GM23338 (cell line): ENCODE measurements at regions not wholly inside any gene's neighbourhood (a gene's known extent, or its start where the extent isn't known, plus 50 kb on each side); places are given as distances from the start of the nearest gene placed in this dataset.
"Not testable (repeated sequence)": the region's sequence is repeated elsewhere in the genome, so short reads cannot be mapped to it uniquely, and the experiment has no call there.

Experiments used
- ATAC-seq: fragments of 200-7000 bp; cut with Tn5 transposase; 3 replicates; pipeline ENCODE4 v1.9.1; 2020
- DNase-seq: peaks from one replicate; pipeline ENCODE4 v3.0.0-alpha.2; 2015; ENCODE audit warnings: low spot score
- H2AFZ ChIP-seq: fragments of 200-600 bp; sonication (generic); 2 replicates; pipeline ENCODE4 v1.8.0; 2016; ENCODE audit warnings: antibody characterized with exemption, mild to moderate bottlenecking, moderate library complexity
- H3F3A ChIP-seq: fragments of 200-600 bp; sonication (generic); replicated peaks from 2 replicates; pipeline ENCODE4 v1.8.0; 2017; ENCODE audit warnings: antibody characterized with exemption, mixed run types, low read depth
- H3K27ac ChIP-seq: fragments of 200-600 bp; sonication (generic); 2 replicates; pipeline ENCODE4 v1.6.1; 2016; ENCODE audit warnings: low read depth
- H3K27me3 ChIP-seq: fragments of 200-600 bp; sonication (generic); 2 replicates; pipeline ENCODE4 v1.8.0; 2016; ENCODE audit warnings: mild to moderate bottlenecking, mixed run types, moderate library complexity; ENCODE audit not compliant: insufficient read depth
- H3K36me3 ChIP-seq: fragments of 200-600 bp; sonication (generic); 2 replicates; pipeline ENCODE4 v1.8.0; 2016; ENCODE audit warnings: mild to moderate bottlenecking; ENCODE audit not compliant: insufficient read depth
- H3K4me1 ChIP-seq: fragments of 200-600 bp; sonication (generic); 2 replicates; pipeline ENCODE4 v1.8.0; 2016; ENCODE audit warnings: mild to moderate bottlenecking, moderate library complexity; ENCODE audit not compliant: insufficient read depth
- H3K4me2 ChIP-seq: fragments of 200-600 bp; sonication (generic); 2 replicates; pipeline ENCODE4 v1.7.1; 2017; ENCODE audit warnings: mixed run types
- H3K4me3 ChIP-seq: fragments of 200-600 bp; sonication (generic); 2 replicates; pipeline ENCODE4 v1.6.1; 2016; ENCODE audit warnings: mixed run types
- H3K79me2 ChIP-seq: fragments of 200-600 bp; sonication (generic); replicated peaks from 2 replicates; pipeline ENCODE4 v1.8.0; 2017; ENCODE audit warnings: mild to moderate bottlenecking; ENCODE audit not compliant: insufficient read depth
- H3K9me2 ChIP-seq: fragments of 200-600 bp; sonication (generic); 2 replicates; pipeline ENCODE4 v1.8.0; 2017; ENCODE audit not compliant: insufficient read depth
- H4K20me1 ChIP-seq: fragments of 200-600 bp; sonication (generic); replicated peaks from 2 replicates; pipeline ENCODE4 v1.8.0; 2017; ENCODE audit warnings: mild to moderate bottlenecking; ENCODE audit not compliant: insufficient read depth
- H3K27ac Mint-ChIP-seq: 2 replicates; pipeline ENCODE4 v1.8.0; 2020; ENCODE audit warnings: inconsistent platforms, mild to moderate bottlenecking, moderate library complexity, mixed read lengths
- H3K27me3 Mint-ChIP-seq: 3 replicates; pipeline ENCODE4 v1.8.0; 2022; ENCODE audit warnings: low read depth, mild to moderate bottlenecking, moderate library complexity, mixed read lengths, inconsistent platforms; ENCODE audit not compliant: insufficient read depth, poor library complexity
- H3K36me3 Mint-ChIP-seq: 3 replicates; pipeline ENCODE4 v1.8.0; 2021; ENCODE audit warnings: low read depth, mild to moderate bottlenecking, inconsistent platforms, moderate library complexity, mixed read lengths
- H3K4me1 Mint-ChIP-seq: 3 replicates; pipeline ENCODE4 v1.8.0; 2020; ENCODE audit warnings: mild to moderate bottlenecking, inconsistent platforms, mixed read lengths
- H3K4me3 Mint-ChIP-seq: 3 replicates; pipeline ENCODE4 v1.8.0; 2021; ENCODE audit warnings: moderate library complexity, mild to moderate bottlenecking, inconsistent platforms, mixed read lengths
- H3K9me3 Mint-ChIP-seq: 3 replicates; pipeline ENCODE4 v1.8.0; 2020; ENCODE audit warnings: moderate library complexity, mild to moderate bottlenecking, inconsistent platforms, mixed read lengths
- CTCF ChIP-seq, 2 experiments: fragments of 200-600 bp in 1 of 2; sonication (generic) in 1 of 2; conservative IDR thresholded peaks; 2 replicates each; pipeline versions ENCODE4 v1.5.1 to v1.6.1; 2016 to 2017; ENCODE audit warnings: antibody characterized with exemption in 2 of 2, low read depth in 2 of 2, mild to moderate bottlenecking in 2 of 2, moderate library complexity in 1 of 2
- ETS1 ChIP-seq: IDR thresholded peaks from 2 replicates; pipeline ENCODE4 v1.6.1; 2016; ENCODE audit warnings: antibody characterized with exemption
- EZH2phosphoT487 ChIP-seq: fragments of 200-600 bp; sonication (generic); IDR thresholded peaks from one replicate; pipeline ENCODE4 v1.8.1; 2018; ENCODE audit warnings: antibody characterized with exemption; ENCODE audit not compliant: unreplicated experiment
- JUNB ChIP-seq: IDR thresholded peaks from one replicate; pipeline ENCODE4 v1.6.1; 2016; ENCODE audit warnings: antibody characterized with exemption; ENCODE audit not compliant: unreplicated experiment
- NANOG ChIP-seq: IDR thresholded peaks from 2 replicates; pipeline ENCODE4 v1.6.1; 2016; ENCODE audit warnings: antibody characterized with exemption, borderline replicate concordance
- POLR2AphosphoS5 ChIP-seq: IDR thresholded peaks from 2 replicates; pipeline ENCODE4 v1.6.1; 2016; ENCODE audit warnings: antibody characterized with exemption, low read depth
- STAT1 ChIP-seq: IDR thresholded peaks from one replicate; pipeline ENCODE4 v1.6.1; 2016; ENCODE audit warnings: antibody characterized with exemption; ENCODE audit not compliant: unreplicated experiment
- ZNF331 ChIP-seq: fragments of 250-450 bp; sonication (Bioruptor Pico); IDR thresholded peaks from 2 replicates; pipeline ENCODE4 v1.5.0; 2020; ENCODE audit warnings: low read depth, mild to moderate bottlenecking, moderate library complexity

DNA sequence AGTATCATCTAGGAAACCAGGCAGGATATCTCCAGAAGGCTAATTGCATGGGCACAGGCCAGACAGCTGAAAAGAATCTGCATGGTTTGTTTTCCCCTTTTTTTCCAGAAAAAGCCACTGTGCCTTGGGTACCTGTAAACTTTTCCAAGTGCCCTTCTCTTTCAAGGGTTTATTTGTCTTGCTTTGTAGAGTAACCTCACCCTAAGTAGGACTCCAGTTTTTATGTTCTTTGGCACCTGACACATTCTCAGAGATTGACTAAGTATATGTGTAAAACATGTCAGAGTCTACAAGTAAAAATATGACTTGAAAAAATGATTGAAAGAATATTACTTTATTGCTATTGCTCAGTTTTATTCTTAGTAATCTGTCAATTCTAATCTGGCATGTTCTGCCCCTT lies 70.7 kb upstream of the TEX13C start:
- no peaks in the 10 kb centered on the region for H3K36me3 ChIP-seq
- H3K4me2 ChIP-seq, result no peak overlapping the region
- H2AFZ ChIP-seq, result no peak overlapping the region
- ATAC-seq, result no peak
- no peaks in the 10 kb centered on the region for H3K4me1 Mint-ChIP-seq
- no peak overlapping the region for H3K27ac Mint-ChIP-seq
- no peak for DNase-seq
- H4K20me1 ChIP-seq, result no peaks in the 10 kb centered on the region
- no peaks in the 10 kb centered on the region for H3K27me3 ChIP-seq
- peaks cover 2% of the 10 kb centered on the region for H3K27me3 Mint-ChIP-seq
- H3K36me3 Mint-ChIP-seq, result no peaks in the 10 kb centered on the region
- TF ChIP-seq NANOG, result no peak
- TF ChIP-seq POLR2AphosphoS5, result no peak
- TF ChIP-seq EZH2phosphoT487, result no peak
- no peak for TF ChIP-seq JUNB
- TF ChIP-seq ZNF331, result no peak
- no peak for TF ChIP-seq STAT1
- no peak overlapping the region for H3K4me3 ChIP-seq
- H3K9me2 ChIP-seq, result no peaks in the 10 kb centered on the region
- H3K79me2 ChIP-seq, result no peaks in the 10 kb centered on the region
- no peak overlapping the region for H3K27ac ChIP-seq
- H3K4me3 Mint-ChIP-seq, result no peak overlapping the region
- H3K9me3 Mint-ChIP-seq, result no peaks in the 10 kb centered on the region
- no peaks in the 10 kb centered on the region for H3K4me1 ChIP-seq
- H3F3A ChIP-seq, result no peaks in the 10 kb centered on the region

DNA sequence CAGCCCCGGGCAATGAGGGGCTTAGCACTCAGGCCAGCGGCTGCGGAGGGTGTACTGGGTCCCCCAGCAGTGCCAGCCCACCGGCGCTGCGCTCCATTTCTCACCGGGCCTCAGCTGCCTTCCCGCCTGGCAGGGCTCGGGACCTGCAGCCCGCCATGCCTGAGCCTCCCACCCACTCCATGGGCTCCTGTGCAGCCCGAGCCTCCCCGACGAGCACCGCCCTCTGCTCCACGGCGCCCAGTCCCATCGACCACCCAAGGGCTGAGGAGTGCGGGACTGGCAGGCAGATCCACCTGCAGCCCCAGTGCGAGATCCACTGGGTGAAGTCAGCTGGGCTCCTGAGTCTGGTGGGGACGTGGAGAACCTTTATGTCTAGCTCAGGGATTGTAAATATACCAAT lies 63.9 kb upstream of the TEX13C start:
- H3K4me1 ChIP-seq, H3K36me3 ChIP-seq, H3K27ac ChIP-seq, H3K4me3 ChIP-seq, H3F3A ChIP-seq, H3K9me3 Mint-ChIP-seq, H3K4me2 ChIP-seq, H3K4me3 Mint-ChIP-seq, ATAC-seq, H3K79me2 ChIP-seq, H3K27me3 Mint-ChIP-seq, H2AFZ ChIP-seq, H3K4me1 Mint-ChIP-seq, H3K36me3 Mint-ChIP-seq, H3K9me2 ChIP-seq, DNase-seq, H3K27me3 ChIP-seq, H3K27ac Mint-ChIP-seq, H4K20me1 ChIP-seq: not testable (repeated sequence)

- H3K27me3 Mint-ChIP-seq, result no peaks in the 10 kb centered on the region
- no peak overlapping the region for H3K27ac Mint-ChIP-seq
- no peak overlapping the region for H3K4me2 ChIP-seq
- peaks cover 22% of the 10 kb centered on the region for H3K9me3 Mint-ChIP-seq
- no peaks in the 10 kb centered on the region for H3K9me2 ChIP-seq
- DNase-seq, result no peak
- no peak overlapping the region for H3K4me3 ChIP-seq
- no peaks in the 10 kb centered on the region for H3K79me2 ChIP-seq
- H3K36me3 ChIP-seq, result no peaks in the 10 kb centered on the region
- no peaks in the 10 kb centered on the region for H3K4me1 Mint-ChIP-seq
- no peak for ATAC-seq
- H3K4me3 Mint-ChIP-seq, result no peak overlapping the region
- TF ChIP-seq STAT1, result no peak
- no peaks in the 10 kb centered on the region for H3K4me1 ChIP-seq
- H3K36me3 Mint-ChIP-seq, result peaks cover 16% of the 10 kb centered on the region
- H2AFZ ChIP-seq, result no peak overlapping the region
- no peak overlapping the region for H3K27ac ChIP-seq
- no peaks in the 10 kb centered on the region for H3K27me3 ChIP-seq
- H4K20me1 ChIP-seq, result no peaks in the 10 kb centered on the region
- H3F3A ChIP-seq, result no peaks in the 10 kb centered on the region
Observed at GRCh38 chrX:125262836-125263235, 56.8 kb upstream of the TEX13C start.

GRCh38 chrX:125266153-125266660 lies 53.5 kb upstream of the TEX13C start:
- Histone ChIP-seq H2AFZ (no peak overlapping the region), H4K20me1 (no peaks in the 10 kb centered on the region), H3K4me2 (no peak overlapping the region), H3K27me3 (no peaks in the 10 kb centered on the region), H3K36me3 (no peaks in the 10 kb centered on the region), H3K9me2 (no peaks in the 10 kb centered on the region), H3F3A (no peaks in the 10 kb centered on the region), H3K79me2 (no peaks in the 10 kb centered on the region), H3K27ac (no peak overlapping the region), H3K4me3 (no peak overlapping the region), H3K4me1 (no peaks in the 10 kb centered on the region)
- ATAC-seq (no peak), DNase-seq (peak; percentile 2)
- Mint-ChIP-seq H3K9me3 (peaks cover 24% of the 10 kb centered on the region), H3K4me3 (no peak overlapping the region), H3K27ac (no peak overlapping the region), H3K27me3 (no peaks in the 10 kb centered on the region), H3K4me1 (no peaks in the 10 kb centered on the region), H3K36me3 (peaks cover 16% of the 10 kb centered on the region)
- TF ChIP-seq CTCF (conservative IDR thresholded peaks at IDR 0.05; ENCODE audit: low read depth in 2 of 2), result no peak
- TF ChIP-seq STAT1, result no peak
- no peak for TF ChIP-seq JUNB
- TF ChIP-seq ETS1, result no peak
- no peak for TF ChIP-seq ZNF331
